ENCODE measurements at regions not wholly inside any gene's neighbourhood (a gene's known extent, or its start where the extent isn't known, plus 50 kb on each side); places are given as distances from the start of the nearest gene placed in this dataset.

- no peak for ATAC-seq (ENCODE audit: low read depth in 2 of 2)
Observed at GRCh38 chr22:48287031-48287430, 1524.6 kb downstream of the TBC1D22A start.

GRCh38 chr22:48284671-48285070 lies 1522.2 kb downstream of the TBC1D22A start:
- Histone ChIP-seq H3K27me3 (ENCODE audit: control insufficient read depth, insufficient read depth, low read length) (no peaks in the 10 kb centered on the region), H3K4me3 (ENCODE audit: low read depth, low read length) (no peak overlapping the region), H3K27ac (ENCODE audit: insufficient read depth, low read length, poor library complexity, severe bottlenecking) (no peak overlapping the region), H3K9me3 (ENCODE audit: control insufficient read depth in 2 of 2, low read length in 2 of 2) (no peaks in the 10 kb centered on the region), H3K4me1 (ENCODE audit: control insufficient read depth, insufficient read depth, low read length, poor library complexity, severe bottlenecking) (no peaks in the 10 kb centered on the region), H3K36me3 (ENCODE audit: control insufficient read depth, insufficient read depth, low read length) (no peaks in the 10 kb centered on the region)
- Mint-ChIP-seq H3K4me3 (no peak overlapping the region), H3K36me3 (no peaks in the 10 kb centered on the region), H3K27ac (no peak overlapping the region), H3K27me3 (no peaks in the 10 kb centered on the region), H3K4me1 (no peaks in the 10 kb centered on the region), H3K9me3 (no peaks in the 10 kb centered on the region)
- no peak for DNase-seq
- no peak for ATAC-seq (ENCODE audit: low read depth in 2 of 2)

More at GRCh38 chr22:48287031-48287430, 1524.6 kb downstream of the TBC1D22A start:
- no peaks in the 10 kb centered on the region for H3K36me3 ChIP-seq (ENCODE audit: control insufficient read depth, insufficient read depth, low read length)
- H3K9me3 ChIP-seq (ENCODE audit: control insufficient read depth in 2 of 2, low read length in 2 of 2), result no peaks in the 10 kb centered on the region
- Mint-ChIP-seq H3K27ac (no peak overlapping the region), H3K27me3 (no peaks in the 10 kb centered on the region), H3K9me3 (peaks cover 0 to 1% (median 0%) of the 10 kb centered on the region in 7 donors), H3K36me3 (no peaks in the 10 kb centered on the region), H3K4me1 (no peaks in the 10 kb centered on the region), H3K4me3 (no peak overlapping the region)
- H3K27ac ChIP-seq (ENCODE audit: insufficient read depth, low read length, poor library complexity, severe bottlenecking), result no peak overlapping the region
- DNase-seq, result no peak
- H3K27me3 ChIP-seq (ENCODE audit: control insufficient read depth, insufficient read depth, low read length), result no peaks in the 10 kb centered on the region
- H3K4me3 ChIP-seq (ENCODE audit: low read depth, low read length), result no peak overlapping the region
- no peaks in the 10 kb centered on the region for H3K4me1 ChIP-seq (ENCODE audit: control insufficient read depth, insufficient read depth, low read length, poor library complexity, severe bottlenecking)

GRCh38 chr22:48282804-48283203 lies 1520.4 kb downstream of the TBC1D22A start:
- no peaks in the 10 kb centered on the region for H3K4me1 ChIP-seq (ENCODE audit: control insufficient read depth, insufficient read depth, low read length, poor library complexity, severe bottlenecking)
- no peaks in the 10 kb centered on the region for H3K36me3 ChIP-seq (ENCODE audit: control insufficient read depth, insufficient read depth, low read length)
- H3K27ac Mint-ChIP-seq, result no peak overlapping the region
- H3K4me3 ChIP-seq (ENCODE audit: low read depth, low read length), result no peak overlapping the region
- no peaks in the 10 kb centered on the region for H3K4me1 Mint-ChIP-seq
- no peaks in the 10 kb centered on the region for H3K27me3 ChIP-seq (ENCODE audit: control insufficient read depth, insufficient read depth, low read length)
- DNase-seq (no peak), ATAC-seq (ENCODE audit: low read depth in 2 of 2) (no peak)
- H3K9me3 ChIP-seq (ENCODE audit: control insufficient read depth in 2 of 2, low read length in 2 of 2), result no peaks in the 10 kb centered on the region
- no peaks in the 10 kb centered on the region for H3K9me3 Mint-ChIP-seq
- no peaks in the 10 kb centered on the region for H3K27me3 Mint-ChIP-seq
- no peak overlapping the region for H3K27ac ChIP-seq (ENCODE audit: insufficient read depth, low read length, poor library complexity, severe bottlenecking)
- H3K4me3 Mint-ChIP-seq, result no peak overlapping the region
- no peaks in the 10 kb centered on the region for H3K36me3 Mint-ChIP-seq

GRCh38 chr22:48279461-48279756 lies 1517.0 kb downstream of the TBC1D22A start:
- H3K4me3 ChIP-seq (ENCODE audit: low read depth, low read length), result no peak overlapping the region
- H3K9me3 ChIP-seq (ENCODE audit: control insufficient read depth in 2 of 2, low read length in 2 of 2), result no peaks in the 10 kb centered on the region
- no peak overlapping the region for H3K4me3 Mint-ChIP-seq
- H3K9me3 Mint-ChIP-seq, result no peaks in the 10 kb centered on the region
- H3K27ac ChIP-seq (ENCODE audit: insufficient read depth, low read length, poor library complexity, severe bottlenecking), result no peak overlapping the region
- H3K36me3 ChIP-seq (ENCODE audit: control insufficient read depth, insufficient read depth, low read length), result no peaks in the 10 kb centered on the region
- ATAC-seq (ENCODE audit: low read depth in 2 of 2), result no peak
- H3K27me3 Mint-ChIP-seq, result no peaks in the 10 kb centered on the region
- H3K27me3 ChIP-seq (ENCODE audit: control insufficient read depth, insufficient read depth, low read length), result no peaks in the 10 kb centered on the region
- no peaks in the 10 kb centered on the region for H3K4me1 ChIP-seq (ENCODE audit: control insufficient read depth, insufficient read depth, low read length, poor library complexity, severe bottlenecking)
- no peak overlapping the region for H3K27ac Mint-ChIP-seq
- H3K36me3 Mint-ChIP-seq, result no peaks in the 10 kb centered on the region
- no peaks in the 10 kb centered on the region for H3K4me1 Mint-ChIP-seq
- DNase-seq, result no peak

- Mint-ChIP-seq H3K4me1 (no peaks in the 10 kb centered on the region), H3K27me3 (no peaks in the 10 kb centered on the region), H3K4me3 (no peak overlapping the region), H3K27ac (no peak overlapping the region), H3K36me3 (no peaks in the 10 kb centered on the region), H3K9me3 (peaks cover 0 to under 1% (median 0%) of the 10 kb centered on the region in 7 donors)
- Histone ChIP-seq H3K27me3 (ENCODE audit: control insufficient read depth, insufficient read depth, low read length) (no peaks in the 10 kb centered on the region), H3K4me3 (ENCODE audit: low read depth, low read length) (no peak overlapping the region), H3K27ac (ENCODE audit: insufficient read depth, low read length, poor library complexity, severe bottlenecking) (no peak overlapping the region), H3K4me1 (ENCODE audit: control insufficient read depth, insufficient read depth, low read length, poor library complexity, severe bottlenecking) (no peaks in the 10 kb centered on the region), H3K9me3 (ENCODE audit: control insufficient read depth in 2 of 2, low read length in 2 of 2) (no peaks in the 10 kb centered on the region), H3K36me3 (ENCODE audit: control insufficient read depth, insufficient read depth, low read length) (no peaks in the 10 kb centered on the region)
- no peak for ATAC-seq (ENCODE audit: low read depth in 2 of 2)
- no peak for DNase-seq
Observed at GRCh38 chr22:48278620-48279460, 1516.4 kb downstream of the TBC1D22A start.

GRCh38 chr22:48277868-48278581 lies 1515.6 kb downstream of the TBC1D22A start:
- DNase-seq, result no peak
- Histone ChIP-seq H3K27me3 (ENCODE audit: control insufficient read depth, insufficient read depth, low read length) (no peaks in the 10 kb centered on the region), H3K4me3 (ENCODE audit: low read depth, low read length) (no peak overlapping the region), H3K4me1 (ENCODE audit: control insufficient read depth, insufficient read depth, low read length, poor library complexity, severe bottlenecking) (no peaks in the 10 kb centered on the region), H3K36me3 (ENCODE audit: control insufficient read depth, insufficient read depth, low read length) (no peaks in the 10 kb centered on the region), H3K9me3 (ENCODE audit: control insufficient read depth in 2 of 2, low read length in 2 of 2) (no peaks in the 10 kb centered on the region), H3K27ac (ENCODE audit: insufficient read depth, low read length, poor library complexity, severe bottlenecking) (no peak overlapping the region)
- no peaks in the 10 kb centered on the region for H3K4me1 Mint-ChIP-seq
- peak overlapping the region in 1 of 3 donors; percentile 16 for H3K27ac Mint-ChIP-seq
- no peaks in the 10 kb centered on the region for H3K36me3 Mint-ChIP-seq
- no peak overlapping the region for H3K4me3 Mint-ChIP-seq
- H3K27me3 Mint-ChIP-seq, result no peaks in the 10 kb centered on the region
- no peak for ATAC-seq (ENCODE audit: low read depth in 2 of 2)
- peaks cover 0 to 2% (median 0%) of the 10 kb centered on the region in 7 donors for H3K9me3 Mint-ChIP-seq

- Mint-ChIP-seq H3K27ac (no peak overlapping the region), H3K4me1 (no peaks in the 10 kb centered on the region), H3K36me3 (no peaks in the 10 kb centered on the region), H3K9me3 (peaks cover 0 to 2% (median 0%) of the 10 kb centered on the region in 7 donors), H3K4me3 (no peak overlapping the region), H3K27me3 (no peaks in the 10 kb centered on the region)
- H3K4me3 ChIP-seq (ENCODE audit: low read depth, low read length), result no peak overlapping the region
- H3K36me3 ChIP-seq (ENCODE audit: control insufficient read depth, insufficient read depth, low read length), result no peaks in the 10 kb centered on the region
- ATAC-seq (ENCODE audit: low read depth in 2 of 2), result no peak
- no peaks in the 10 kb centered on the region for H3K4me1 ChIP-seq (ENCODE audit: control insufficient read depth, insufficient read depth, low read length, poor library complexity, severe bottlenecking)
- H3K27ac ChIP-seq (ENCODE audit: insufficient read depth, low read length, poor library complexity, severe bottlenecking), result no peak overlapping the region
- DNase-seq, result no peak
- no peaks in the 10 kb centered on the region for H3K9me3 ChIP-seq (ENCODE audit: control insufficient read depth in 2 of 2, low read length in 2 of 2)
- H3K27me3 ChIP-seq (ENCODE audit: control insufficient read depth, insufficient read depth, low read length), result no peaks in the 10 kb centered on the region
Observed at GRCh38 chr22:48276994-48277867, 1514.8 kb downstream of the TBC1D22A start.
